GM21367 (cell line): ENCODE measurements at regions not wholly inside any gene's neighbourhood (a gene's known extent, or its start where the extent isn't known, plus 50 kb on each side); places are given as distances from the start of the nearest gene placed in this dataset.
"Not testable (repeated sequence)": the region's sequence is repeated elsewhere in the genome, so short reads cannot be mapped to it uniquely, and the experiment has no call there.

ENCODE experiments used
- ATAC-seq: cut with Tn5 transposase; IDR thresholded peaks from one replicate; pipeline ENCODE4 v1.9.1; 2021; ENCODE audit not compliant: unreplicated experiment

DNA sequence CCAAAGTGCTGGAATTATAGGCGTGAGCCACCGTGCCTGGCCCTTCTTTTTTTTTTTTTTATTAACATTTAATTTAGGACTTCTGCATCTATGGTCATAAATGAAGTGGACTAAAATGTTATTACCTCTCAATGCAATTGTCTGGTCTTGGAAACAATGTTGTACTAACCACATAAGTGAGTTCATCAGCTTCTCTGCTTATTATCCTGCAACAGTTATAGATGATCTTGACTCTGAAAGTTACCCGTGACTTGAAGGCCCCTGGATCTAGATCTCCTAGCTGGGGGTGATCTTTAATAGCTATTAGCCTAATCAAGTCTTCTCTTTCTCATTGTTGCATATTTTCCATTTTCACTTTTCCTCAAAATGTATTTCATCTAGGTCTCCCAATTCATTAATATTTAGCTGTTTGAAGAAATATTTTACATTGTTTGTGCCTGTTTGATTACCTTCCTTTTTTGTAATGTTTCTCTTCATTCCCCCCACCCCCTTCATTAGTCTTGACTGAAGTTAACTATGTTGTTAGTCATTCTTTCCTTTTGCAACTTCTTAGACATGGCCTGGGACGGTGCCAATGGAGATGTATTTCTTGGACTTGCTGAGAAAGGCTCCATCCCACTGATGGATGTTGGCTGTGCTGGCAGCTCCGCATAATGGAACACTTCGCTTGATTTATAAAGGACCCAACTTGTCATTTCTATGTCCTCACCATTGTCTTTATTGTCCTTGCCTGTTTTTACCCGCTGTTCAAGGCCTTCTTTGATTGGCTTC, 141.6 kb upstream of the RIOK3 start:
- no peak for ATAC-seq

DNA sequence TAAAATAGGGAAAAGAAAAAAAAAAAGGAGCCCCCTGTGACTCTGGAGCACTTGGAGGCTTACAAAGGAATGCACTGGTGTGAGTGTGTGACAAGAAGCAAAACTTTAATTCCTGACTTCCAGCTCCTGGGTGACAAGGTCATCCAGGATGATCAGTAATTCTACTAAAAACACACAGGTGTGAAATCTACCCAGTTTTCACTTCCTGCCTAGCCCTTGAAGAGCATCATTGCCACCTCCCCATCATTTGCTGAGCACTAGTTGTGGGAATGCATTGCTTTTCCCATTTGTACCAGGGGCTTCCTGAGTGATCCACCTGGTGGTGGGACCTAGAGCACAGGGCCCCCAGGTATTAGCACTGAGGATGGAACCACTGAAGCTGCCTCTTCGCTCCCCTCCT, 139.7 kb upstream of the RIOK3 start:
- no peak for ATAC-seq

DNA sequence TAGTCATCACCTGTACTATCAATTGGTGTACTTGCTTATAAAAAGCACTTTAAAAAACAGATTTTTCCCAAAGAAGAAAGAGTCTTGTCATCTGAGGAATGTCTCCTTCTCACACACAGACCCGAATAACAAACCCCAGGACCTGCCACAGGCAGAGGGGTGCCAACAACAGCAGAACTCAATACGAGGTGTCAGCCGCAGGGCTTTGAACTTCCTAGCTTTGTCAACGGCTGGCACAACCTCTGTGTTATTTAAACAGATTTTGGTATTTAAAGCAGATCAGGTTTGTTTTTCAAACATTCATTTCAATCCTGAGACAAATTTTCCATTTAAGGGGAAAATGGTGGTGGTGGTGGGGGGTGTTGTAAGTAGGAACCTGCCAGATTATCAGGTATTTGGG, 138.4 kb upstream of the RIOK3 start:
- no peak for ATAC-seq

DNA sequence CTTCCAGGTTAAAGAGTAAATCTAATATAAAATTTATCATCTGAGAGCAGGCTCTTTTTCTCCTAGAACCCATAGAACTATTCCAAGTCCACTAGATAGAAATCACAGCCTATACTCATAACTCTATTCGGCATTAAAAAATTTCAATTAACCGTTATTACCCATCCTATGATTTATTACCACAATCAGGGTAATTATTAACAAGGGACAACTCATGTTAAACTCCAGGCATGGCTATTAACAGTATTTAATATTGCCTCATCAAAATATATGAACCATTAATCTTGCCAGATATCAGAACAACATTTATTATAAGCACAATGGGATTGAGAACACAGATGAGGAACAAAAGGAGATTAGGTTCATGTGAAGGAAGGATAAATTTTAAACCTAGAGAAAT, 136.8 kb upstream of the RIOK3 start:
- ATAC-seq = no peak

DNA sequence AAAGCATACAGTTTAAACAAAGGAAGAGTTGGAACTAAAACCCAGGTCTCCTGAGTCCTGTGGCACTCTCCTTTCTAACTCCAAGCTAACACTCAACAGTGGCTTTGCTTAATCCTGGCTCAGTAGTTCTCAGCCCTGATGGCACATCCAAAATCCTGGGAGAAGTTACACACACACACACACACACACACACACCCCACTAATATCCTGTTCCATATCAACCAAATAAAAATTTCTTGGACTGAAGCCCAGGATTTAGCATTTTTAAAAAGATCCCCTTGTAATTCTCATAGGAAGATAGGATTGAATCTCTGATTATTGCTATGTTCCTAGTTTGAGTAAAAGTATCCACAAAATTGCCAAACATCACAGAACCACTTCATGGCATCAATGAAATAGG, 136.1 kb upstream of the RIOK3 start:
- no peak for ATAC-seq

DNA sequence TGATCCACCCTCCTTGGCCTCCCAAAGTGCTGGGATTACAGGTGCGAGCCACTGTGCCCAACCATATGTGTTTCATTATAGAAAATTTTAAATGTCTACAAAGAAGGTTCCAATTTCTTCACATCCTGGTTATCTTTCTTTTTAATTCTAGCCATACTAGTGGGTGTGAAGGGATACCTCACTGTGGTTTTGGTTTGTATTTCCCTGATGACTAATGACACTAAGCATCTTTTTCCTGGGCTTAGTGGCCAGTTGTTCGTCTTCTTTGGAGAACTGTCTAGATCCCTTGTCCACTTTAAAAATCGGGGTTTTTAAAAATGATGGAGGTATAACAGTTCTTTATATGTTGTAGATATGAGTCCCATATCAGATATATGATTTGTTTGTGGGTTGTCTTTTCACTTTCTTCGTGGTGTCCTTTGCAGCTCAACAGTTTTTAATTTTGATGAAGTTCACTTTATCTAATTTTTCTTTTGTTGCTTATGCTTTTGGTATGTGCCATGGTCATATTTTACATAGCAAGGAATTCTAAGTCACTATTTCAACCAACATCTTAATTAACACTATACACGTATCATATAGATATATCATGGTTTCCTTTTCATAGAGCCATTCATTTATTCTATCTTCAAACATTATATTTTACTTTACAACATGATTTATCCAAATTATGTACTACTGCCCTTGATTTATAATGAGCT, 135.0 kb upstream of the RIOK3 start:
- ATAC-seq = no peak

DNA sequence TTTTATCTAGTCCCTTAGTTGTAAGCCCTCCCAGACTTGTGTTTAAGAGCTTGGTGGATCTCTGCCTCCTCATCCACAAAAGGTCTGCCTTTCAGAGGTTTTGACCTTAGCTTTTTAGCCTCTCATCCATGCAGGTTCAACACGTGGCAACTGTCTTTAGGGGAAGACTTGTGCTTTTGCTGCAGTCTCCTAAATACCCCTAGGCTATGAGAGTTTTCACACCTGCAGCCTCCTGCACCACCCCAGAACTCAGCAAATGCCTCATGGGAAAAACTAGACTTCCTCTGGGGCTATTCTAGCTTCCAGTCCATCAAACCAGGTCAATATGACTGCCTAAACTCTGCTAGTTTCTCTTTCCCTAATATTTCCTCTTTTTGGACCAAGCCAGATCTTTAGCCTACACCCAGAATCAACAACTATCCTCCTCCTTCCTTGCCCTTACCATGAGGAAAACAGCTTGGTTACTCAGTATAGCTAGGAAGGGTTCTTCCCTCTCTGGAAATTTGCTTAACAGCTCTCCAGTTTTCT, 132.3 kb upstream of the RIOK3 start:
- ATAC-seq = no peak

DNA sequence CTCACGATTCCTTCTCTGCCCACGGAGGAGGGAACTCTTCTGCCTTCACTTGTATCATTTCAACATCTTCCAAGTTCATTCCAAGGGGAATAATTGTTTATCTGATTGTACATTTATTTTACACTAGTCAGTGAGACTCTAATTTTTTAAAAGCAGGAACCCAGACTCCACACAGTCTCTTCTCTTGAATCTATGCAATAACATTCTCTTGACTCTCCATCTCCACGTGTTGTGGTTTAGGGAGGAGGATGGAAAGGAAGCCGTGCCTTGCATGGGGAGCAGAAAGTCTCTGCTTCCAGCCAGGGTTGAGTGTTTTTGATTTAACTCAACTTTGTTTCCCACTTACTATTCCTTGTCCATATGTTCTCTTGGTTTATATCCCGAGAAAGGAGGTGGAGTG, 131.1 kb upstream of the RIOK3 start:
- no peak for ATAC-seq

DNA sequence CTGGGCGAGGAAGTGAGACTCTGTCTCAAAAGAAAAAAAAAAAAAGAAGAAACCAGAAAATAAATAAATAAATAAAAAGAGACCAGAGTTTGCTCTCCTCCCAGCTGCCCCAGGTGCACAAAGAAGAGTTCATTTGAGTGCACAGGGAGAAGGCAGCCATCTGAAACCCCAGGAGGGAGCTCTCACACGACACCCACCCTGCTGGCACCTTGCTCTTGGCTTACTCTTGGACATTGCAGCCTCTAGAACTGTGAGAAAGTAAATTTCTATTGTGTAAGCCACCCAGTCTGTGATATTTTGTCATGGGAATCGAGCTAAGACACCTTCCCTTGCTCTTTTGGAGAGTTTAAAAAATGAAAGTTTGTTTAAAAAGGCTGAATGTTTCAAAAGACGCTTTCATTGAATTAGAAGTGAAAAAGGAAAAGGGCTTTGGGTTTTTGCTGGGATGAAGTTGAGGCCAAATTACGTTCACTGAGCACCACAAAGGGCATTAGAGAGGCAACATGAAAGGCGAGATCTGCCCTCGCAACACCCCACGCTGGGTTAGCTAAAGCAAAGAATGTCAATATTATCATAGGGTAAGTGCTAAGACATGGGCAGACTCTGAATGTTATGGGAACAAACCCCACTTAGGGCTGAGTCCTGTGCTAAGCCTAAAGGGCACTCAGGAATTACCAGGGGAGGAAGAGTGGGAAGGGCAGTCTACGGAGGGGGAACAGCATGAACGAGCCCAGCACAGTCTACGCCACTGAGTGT, 128.9 kb upstream of the RIOK3 start:
- ATAC-seq = no peak

DNA sequence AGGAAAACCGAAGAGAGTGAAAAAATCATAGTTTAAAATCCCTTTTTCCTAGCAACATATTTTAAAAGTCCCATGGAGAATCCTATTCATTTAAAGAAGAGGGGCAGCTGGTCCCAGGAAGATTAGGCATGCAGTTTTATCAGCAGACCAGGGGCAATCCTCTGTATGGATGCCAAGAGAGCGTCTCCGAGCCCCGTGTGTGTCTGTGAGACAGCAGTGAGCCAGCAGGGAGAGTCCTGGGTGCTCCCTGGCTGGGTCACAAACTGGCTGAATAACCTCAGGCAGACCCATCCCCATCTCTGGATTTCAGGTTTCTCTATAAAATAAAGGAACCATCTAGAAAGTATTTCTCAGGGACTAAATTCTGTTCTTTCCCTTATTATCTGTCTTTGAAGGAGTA, 128.2 kb upstream of the RIOK3 start:
- ATAC-seq = no peak

DNA sequence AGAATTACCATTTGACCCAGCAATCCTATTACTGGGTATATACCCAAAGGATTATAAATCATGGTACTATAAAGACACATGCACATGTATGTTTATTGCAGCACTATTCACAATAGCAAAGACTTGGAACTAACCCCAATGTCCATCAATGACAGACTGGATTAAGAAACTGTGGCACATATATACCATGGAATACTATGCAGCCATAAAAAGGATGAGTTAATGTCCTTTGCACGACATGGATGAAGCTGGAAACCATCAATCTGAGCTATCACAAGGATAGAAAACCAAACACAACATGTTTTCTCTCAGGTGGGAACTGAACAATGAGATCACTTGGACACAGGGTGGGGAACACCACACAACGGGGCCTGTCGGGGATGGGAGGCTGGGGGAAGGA, 123.4 kb upstream of the RIOK3 start:
- ATAC-seq = not testable (repeated sequence)

DNA sequence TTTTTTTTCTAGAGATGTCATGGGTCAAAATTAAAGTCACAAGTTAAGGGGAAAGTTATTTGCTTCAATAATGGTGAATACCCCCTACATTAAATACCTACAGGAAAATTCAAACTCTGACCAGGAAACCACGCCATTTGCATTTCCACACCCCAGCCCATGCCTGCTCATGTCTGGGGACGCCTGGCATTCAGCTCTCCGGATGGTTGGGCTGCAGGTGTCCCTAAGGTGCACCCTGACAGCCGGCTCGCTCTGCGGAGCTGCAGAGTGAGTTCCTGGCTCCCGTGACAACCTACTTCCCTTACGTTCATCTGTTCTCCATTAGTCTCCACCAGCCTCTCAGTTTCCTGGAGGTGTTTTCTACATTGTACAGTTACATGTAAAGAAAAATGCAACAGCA, 122.7 kb upstream of the RIOK3 start:
- peak; percentile 88 for ATAC-seq

DNA sequence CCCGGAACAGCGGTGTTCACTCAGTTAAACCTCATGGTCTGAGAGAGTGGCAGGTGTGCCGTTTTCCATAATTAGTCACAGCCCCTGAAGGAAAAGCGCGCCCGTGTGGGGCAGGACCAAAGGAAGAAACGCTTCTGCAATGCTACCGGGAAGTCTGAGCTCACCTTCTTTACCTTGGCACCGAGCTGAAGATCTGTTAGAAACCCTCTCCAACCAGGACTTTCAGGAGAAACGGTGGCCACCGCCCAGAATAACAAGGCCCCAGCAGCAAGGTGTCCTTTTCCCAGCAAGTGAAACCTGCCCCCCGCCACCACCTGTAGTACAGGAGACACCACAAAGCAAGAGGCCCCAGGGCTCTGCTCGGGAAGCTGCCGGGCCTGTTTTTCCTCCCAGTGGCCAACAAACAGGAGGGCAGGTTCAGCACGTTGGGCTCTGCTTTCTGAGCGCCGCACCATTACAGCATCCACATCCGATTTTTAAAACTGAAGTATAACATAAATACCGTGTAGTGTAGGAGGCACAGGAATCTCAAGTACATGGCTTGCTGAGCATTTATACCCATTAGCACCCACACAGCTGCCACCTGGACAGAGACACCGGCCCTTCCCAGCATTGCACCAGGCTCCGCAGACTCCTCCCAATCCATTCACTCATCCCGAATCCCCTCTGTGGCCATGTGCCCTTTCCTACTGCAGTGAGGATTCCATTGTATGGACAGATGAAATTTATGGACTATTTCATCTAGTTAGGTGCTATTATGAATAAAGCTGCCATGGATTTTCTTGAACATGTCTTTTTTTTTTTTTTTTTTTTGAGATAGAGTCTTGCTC, 121.8 kb upstream of the RIOK3 start:
- no peak for ATAC-seq

DNA sequence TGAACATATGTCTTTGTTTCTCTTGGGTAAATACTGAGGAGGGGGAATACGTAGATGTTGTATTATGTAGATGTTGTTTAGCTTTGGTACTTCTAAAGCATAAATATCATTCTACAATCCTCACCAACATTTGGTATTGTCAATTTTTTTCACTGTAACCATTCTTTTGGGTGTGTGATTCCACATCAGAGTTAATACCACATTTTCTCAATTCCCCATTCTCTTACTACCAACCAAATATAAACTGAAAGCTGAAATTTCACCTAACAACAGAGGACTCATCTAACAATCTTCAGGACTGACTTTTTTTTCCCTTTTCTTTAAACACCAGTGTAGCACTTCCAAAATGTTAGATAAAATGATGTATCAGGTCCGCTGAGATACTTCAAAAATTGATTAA, 120.7 kb upstream of the RIOK3 start:
- ATAC-seq = no peak

DNA sequence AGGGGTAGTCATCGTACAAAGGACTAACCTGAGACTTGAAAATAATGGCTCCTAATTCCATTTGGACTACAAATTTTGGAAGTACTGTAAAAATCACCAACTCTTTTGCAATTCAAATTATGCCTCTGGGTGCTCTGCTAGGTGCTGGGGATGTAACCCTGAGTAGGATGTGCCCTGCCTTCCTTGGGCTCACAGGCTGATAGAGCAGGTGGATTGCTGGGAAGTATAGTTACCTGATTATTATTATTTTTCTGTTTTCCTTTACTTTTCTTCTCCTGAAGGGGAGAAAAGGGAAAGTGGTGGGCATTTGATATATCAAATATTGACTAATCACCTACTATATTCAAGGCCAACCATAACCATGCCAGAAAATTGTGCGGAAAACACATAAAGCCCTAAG, 119.3 kb upstream of the RIOK3 start:
- ATAC-seq = no peak

DNA sequence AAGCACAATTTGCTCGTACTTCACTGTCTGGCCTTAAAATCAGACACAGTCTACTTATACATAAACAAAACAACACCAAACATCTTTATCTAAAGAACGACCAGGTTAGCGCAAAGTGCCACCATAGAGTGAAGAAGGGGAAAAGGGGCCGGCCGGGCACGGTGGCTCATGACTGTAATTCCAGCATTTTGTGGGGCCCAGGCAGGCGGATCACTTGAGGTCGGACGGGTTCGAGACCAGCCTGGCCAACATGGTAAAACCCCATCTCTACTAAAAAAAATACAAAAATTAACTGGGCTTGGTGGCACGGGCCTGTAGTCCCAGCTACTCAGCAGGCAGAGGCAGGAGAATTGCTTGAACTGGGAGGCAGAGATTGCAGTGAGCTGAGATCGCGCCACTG, 118.5 kb upstream of the RIOK3 start:
- ATAC-seq = no peak

DNA sequence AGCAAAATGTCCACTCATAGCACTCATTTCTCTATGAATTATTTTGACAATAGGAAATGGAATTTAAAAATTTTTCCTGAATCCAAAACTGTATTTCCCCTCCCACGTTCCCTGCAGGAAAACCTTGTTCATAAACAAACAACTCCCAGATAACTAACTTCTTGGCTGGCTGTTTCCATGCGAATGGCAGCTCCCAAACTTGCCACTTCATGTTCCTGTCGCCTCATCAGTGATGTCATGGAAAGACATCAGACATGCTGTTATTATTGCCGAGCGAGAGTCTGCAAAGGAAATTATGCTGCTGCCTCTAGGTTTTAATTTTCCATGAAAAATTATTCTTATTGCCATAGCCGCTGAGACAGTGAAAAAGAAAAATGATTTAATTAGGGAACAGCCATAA, 117.0 kb upstream of the RIOK3 start:
- ATAC-seq = no peak

DNA sequence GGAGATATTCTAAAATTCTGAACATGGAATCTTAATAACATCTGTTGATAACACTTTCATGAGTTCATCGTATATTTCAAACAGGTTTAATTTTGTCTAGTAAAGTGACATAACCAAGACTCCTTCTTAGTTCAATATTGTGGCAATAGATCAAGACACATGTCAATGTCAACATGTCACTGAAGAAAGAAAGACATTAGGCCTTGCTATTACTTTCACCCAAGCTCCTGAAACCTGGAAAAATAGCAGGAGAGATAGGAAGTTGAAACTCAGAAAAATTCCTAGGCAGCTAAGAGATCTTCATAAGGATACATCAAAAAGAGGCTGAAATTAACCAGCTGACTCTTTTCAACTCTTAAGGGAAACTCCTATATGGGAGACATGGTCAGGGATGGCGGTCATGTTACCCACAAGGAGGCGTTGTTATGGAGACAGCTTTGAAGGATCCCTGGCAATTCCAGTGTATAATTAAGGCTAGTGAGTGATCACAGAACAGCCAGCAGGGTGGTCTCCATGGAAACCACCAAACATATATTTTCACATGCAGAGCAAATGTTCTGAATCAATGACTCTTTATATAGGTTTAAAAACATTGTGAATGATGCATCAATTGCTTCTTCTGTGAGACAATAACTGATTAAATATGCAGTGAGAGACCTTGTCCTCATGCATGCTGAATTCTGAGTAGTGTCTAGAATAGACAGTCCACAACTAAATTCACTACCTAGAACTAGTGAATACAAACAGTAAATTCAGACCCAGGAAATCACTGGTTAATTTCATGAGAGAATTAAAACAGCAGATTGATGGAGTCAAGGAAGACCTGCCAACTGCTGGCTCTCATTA, 115.3 kb upstream of the RIOK3 start:
- ATAC-seq = no peak

DNA sequence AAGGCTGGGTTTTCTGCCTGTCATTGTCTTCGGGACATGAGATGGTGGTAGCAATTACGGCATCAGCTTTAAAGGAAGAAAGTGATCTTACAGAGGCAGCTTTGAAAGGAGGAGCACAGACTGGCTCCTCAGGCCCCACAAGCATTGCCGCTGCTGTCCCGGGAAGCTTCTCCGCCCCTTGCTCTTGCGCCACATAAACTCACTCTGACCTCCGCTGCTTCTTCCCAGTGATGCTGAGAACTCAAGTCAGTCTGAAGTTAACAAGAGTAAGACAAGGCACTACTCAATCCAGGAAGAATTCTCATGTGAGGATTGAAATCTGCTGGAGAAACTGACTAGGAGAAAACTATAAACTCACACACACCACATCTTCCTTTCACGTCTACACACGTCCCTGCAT, 112.4 kb upstream of the RIOK3 start:
- no peak for ATAC-seq

DNA sequence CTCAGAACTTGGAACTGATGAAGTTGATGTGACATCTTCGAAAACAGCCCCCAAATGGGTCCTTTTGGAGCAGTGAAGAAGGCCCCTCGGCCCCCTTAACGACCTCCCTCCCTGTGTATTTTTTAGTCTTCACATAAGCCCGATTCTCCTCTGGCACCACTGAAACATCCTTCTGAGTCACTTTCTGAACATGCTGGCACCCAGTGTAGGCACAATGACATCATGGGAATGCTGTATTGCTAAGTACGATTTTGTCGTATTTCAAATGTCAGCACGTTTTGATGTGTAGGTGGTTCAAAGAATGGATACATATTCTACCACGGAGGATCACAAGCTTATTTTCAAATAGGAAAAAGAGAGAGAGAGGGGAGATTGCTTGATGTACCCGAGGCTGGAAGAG, 111.7 kb upstream of the RIOK3 start:
- no peak for ATAC-seq
